HEK293 (cell line): ENCODE measurements at regions not wholly inside any gene's neighbourhood (a gene's known extent, or its start where the extent isn't known, plus 50 kb on each side); places are given as distances from the start of the nearest gene placed in this dataset.
A peak's percentile ranks its signal among the peaks of the same experiment; 100 is the strongest.

ENCODE experiments used
- BCL11B ChIP-seq: fragments of 450-650 bp; formaldehyde crosslinking; IDR thresholded peaks from 2 replicates; pipeline ENCODE4 v1.5.1; 2016; ENCODE audit warnings: low read depth, missing biosample characterization, missing genetic modification characterization
- GLI4 ChIP-seq: fragments of 450-650 bp; formaldehyde crosslinking; IDR thresholded peaks from 2 replicates; pipeline ENCODE4 v1.5.1; 2016; ENCODE audit warnings: missing biosample characterization, missing genetic modification characterization
- YY1 ChIP-seq: fragments of 450-650 bp; formaldehyde crosslinking; IDR thresholded peaks from 2 replicates; pipeline ENCODE4 v1.5.1; 2018; ENCODE audit warnings: missing biosample characterization, missing genetic modification characterization
- ZBTB20 ChIP-seq: fragments of 450-650 bp; formaldehyde crosslinking; IDR thresholded peaks from 2 replicates; pipeline ENCODE4 v1.5.1; 2016; ENCODE audit warnings: missing biosample characterization, missing genetic modification characterization
- ZBTB21 ChIP-seq: fragments of 450-650 bp; formaldehyde crosslinking; IDR thresholded peaks from 2 replicates; pipeline ENCODE4 v1.5.1; 2017; ENCODE audit warnings: missing biosample characterization, missing genetic modification characterization
- ZNF121 ChIP-seq: fragments of 450-650 bp; formaldehyde crosslinking; IDR thresholded peaks from 2 replicates; pipeline ENCODE4 v1.5.1; 2016; ENCODE audit warnings: missing biosample characterization, missing genetic modification characterization
- ZNF133 ChIP-seq: fragments of 450-650 bp; formaldehyde crosslinking; IDR thresholded peaks from 2 replicates; pipeline ENCODE4 v1.5.1; 2016; ENCODE audit warnings: missing biosample characterization, missing genetic modification characterization
- ZNF169 ChIP-seq: fragments of 450-650 bp; formaldehyde crosslinking; IDR thresholded peaks from 2 replicates; pipeline ENCODE4 v1.5.1; 2016; ENCODE audit warnings: missing biosample characterization, missing genetic modification characterization
- ZNF184 ChIP-seq: fragments of 450-650 bp; IDR thresholded peaks from 2 replicates; pipeline ENCODE4 v1.5.1; 2018; ENCODE audit warnings: missing biosample characterization, mild to moderate bottlenecking, missing genetic modification characterization
- ZNF19 ChIP-seq: fragments of 450-650 bp; formaldehyde crosslinking; IDR thresholded peaks from 2 replicates; pipeline ENCODE4; 2016; ENCODE audit warnings: missing biosample characterization, missing genetic modification characterization, low read depth
- ZNF202 ChIP-seq: fragments of 450-650 bp; formaldehyde crosslinking; IDR thresholded peaks from 2 replicates; pipeline ENCODE4 v1.5.1; 2016; ENCODE audit warnings: missing biosample characterization, missing genetic modification characterization, borderline replicate concordance
- ZNF324 ChIP-seq: fragments of 450-650 bp; formaldehyde crosslinking; IDR thresholded peaks from 2 replicates; pipeline ENCODE4 v1.5.1; 2016; ENCODE audit warnings: missing biosample characterization, missing genetic modification characterization
- ZNF335 ChIP-seq: fragments of 450-650 bp; formaldehyde crosslinking; conservative IDR thresholded peaks from 2 replicates; pipeline ENCODE4 v1.5.1; 2016; ENCODE audit warnings: missing biosample characterization, missing genetic modification characterization
- ZNF350 ChIP-seq: fragments of 450-650 bp; formaldehyde crosslinking; IDR thresholded peaks from 2 replicates; pipeline ENCODE4 v1.5.0; 2017; ENCODE audit warnings: missing biosample characterization, mild to moderate bottlenecking, missing genetic modification characterization
- ZNF37A ChIP-seq: fragments of 450-650 bp; IDR thresholded peaks from 2 replicates; pipeline ENCODE4 v1.5.1; 2018; ENCODE audit warnings: missing biosample characterization, missing genetic modification characterization
- ZNF510 ChIP-seq: fragments of 450-650 bp; formaldehyde crosslinking; IDR thresholded peaks from 2 replicates; pipeline ENCODE4 v1.5.1; 2018; ENCODE audit warnings: mild to moderate bottlenecking, missing genetic modification characterization, missing biosample characterization; ENCODE audit not compliant: insufficient replicate concordance
- ZNF521 ChIP-seq: fragments of 450-650 bp; formaldehyde crosslinking; IDR thresholded peaks from 2 replicates; pipeline ENCODE4 v1.5.1; 2017; ENCODE audit warnings: missing biosample characterization, mild to moderate bottlenecking, missing genetic modification characterization
- ZNF549 ChIP-seq: fragments of 450-650 bp; IDR thresholded peaks from 2 replicates; pipeline ENCODE4 v1.5.1; 2018; ENCODE audit warnings: missing biosample characterization, missing genetic modification characterization, mild to moderate bottlenecking, inconsistent platforms, moderate library complexity
- ZNF571 ChIP-seq: fragments of 450-650 bp; formaldehyde crosslinking; IDR thresholded peaks from 2 replicates; pipeline ENCODE4 v1.5.0; 2017; ENCODE audit warnings: missing biosample characterization, missing genetic modification characterization
- ZNF585B ChIP-seq: fragments of 450-650 bp; formaldehyde crosslinking; IDR thresholded peaks from 2 replicates; pipeline ENCODE4 v1.5.1; 2016; ENCODE audit warnings: missing biosample characterization, missing genetic modification characterization
- ZNF626 ChIP-seq: fragments of 450-650 bp; sonication (Bioruptor Pico); formaldehyde crosslinking; IDR thresholded peaks from 2 replicates; pipeline ENCODE4 v1.5.1; 2018; ENCODE audit warnings: missing biosample characterization, missing genetic modification characterization, inconsistent platforms
- ZNF664 ChIP-seq: fragments of 450-650 bp; formaldehyde crosslinking; IDR thresholded peaks from 2 replicates; pipeline ENCODE4 v1.5.1; 2016; ENCODE audit warnings: missing biosample characterization, missing genetic modification characterization
- ZNF747 ChIP-seq: fragments of 450-650 bp; formaldehyde crosslinking; IDR thresholded peaks from 2 replicates; pipeline ENCODE4 v1.5.1; 2016; ENCODE audit warnings: missing biosample characterization, missing genetic modification characterization
- ZNF777 ChIP-seq: fragments of 450-650 bp; formaldehyde crosslinking; IDR thresholded peaks from 2 replicates; pipeline ENCODE4 v1.5.1; 2017; ENCODE audit warnings: missing biosample characterization, missing genetic modification characterization, borderline replicate concordance
- ZNF837 ChIP-seq: fragments of 450-650 bp; formaldehyde crosslinking; IDR thresholded peaks from 2 replicates; pipeline ENCODE4 v1.5.1; 2016; ENCODE audit warnings: missing biosample characterization, missing genetic modification characterization
- ZSCAN16 ChIP-seq: fragments of 450-650 bp; formaldehyde crosslinking; IDR thresholded peaks from 2 replicates; pipeline ENCODE4 v1.5.1; 2016; ENCODE audit warnings: missing biosample characterization, missing genetic modification characterization
- ZSCAN30 ChIP-seq: fragments of 450-650 bp; IDR thresholded peaks from 2 replicates; pipeline ENCODE4 v1.5.1; 2018; ENCODE audit warnings: missing biosample characterization, mild to moderate bottlenecking, missing genetic modification characterization, moderate library complexity
- ZXDB ChIP-seq: fragments of 450-650 bp; formaldehyde crosslinking; IDR thresholded peaks from 2 replicates; pipeline ENCODE4 v1.5.1; 2016; ENCODE audit warnings: missing biosample characterization, missing genetic modification characterization
- TF ChIP-seq, protein P1 (sequence below): fragments of 450-650 bp; IDR thresholded peaks from 2 replicates; pipeline ENCODE4 v1.5.1; 2018; ENCODE audit warnings: missing biosample characterization, missing genetic modification characterization
- TF ChIP-seq, protein P2 (sequence below): fragments of 450-650 bp; formaldehyde crosslinking; IDR thresholded peaks from 2 replicates; pipeline ENCODE4 v1.5.1; 2016; ENCODE audit warnings: missing biosample characterization, missing genetic modification characterization
- TF ChIP-seq, protein P3 (sequence below): fragments of 450-650 bp; formaldehyde crosslinking; IDR thresholded peaks from 2 replicates; pipeline ENCODE4 v1.5.1; 2016; ENCODE audit warnings: missing biosample characterization, missing genetic modification characterization
- TF ChIP-seq, protein P4 (sequence below): sonication (generic); formaldehyde crosslinking; IDR thresholded peaks from 2 replicates; pipeline ENCODE4 v1.8.1; 2022; ENCODE audit warnings: mild to moderate bottlenecking, moderate library complexity, missing genetic modification reagents
- TF ChIP-seq, protein P5 (sequence below): fragments of 450-650 bp; formaldehyde crosslinking; IDR thresholded peaks from 2 replicates; pipeline ENCODE4 v1.5.1; 2016; ENCODE audit warnings: missing biosample characterization, missing genetic modification characterization

DNA sequence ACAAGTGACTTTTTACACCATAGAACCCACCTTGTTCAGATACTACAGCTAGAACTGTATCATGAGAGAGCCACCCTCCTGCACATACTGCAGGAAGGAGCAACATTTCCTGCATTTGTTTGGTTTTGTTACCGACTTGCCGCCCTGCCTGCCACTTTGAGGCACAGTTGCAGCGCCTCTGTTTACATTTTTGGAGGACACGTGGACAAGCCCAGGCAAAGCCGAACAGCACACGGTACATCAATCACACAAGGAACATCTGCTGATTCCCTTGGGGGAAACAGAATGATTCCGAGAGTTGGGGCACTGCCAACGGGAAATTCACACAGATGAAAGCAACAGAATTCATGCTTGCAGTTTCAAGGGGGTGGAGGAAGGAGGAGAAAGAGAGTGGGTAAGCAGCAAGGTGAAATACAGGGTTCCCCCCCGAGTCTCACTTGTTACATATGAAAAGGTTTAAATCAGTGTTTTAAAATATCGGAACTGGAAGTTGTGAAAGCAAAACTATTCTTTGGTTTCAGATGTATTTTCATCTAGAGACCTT lies 110.7 kb downstream of the BTG1 start (continued):
- no peak for TF ChIP-seq GLI4 (tag by site-specific recombination)
- TF ChIP-seq ZNF664 (tag by site-specific recombination): no peak
- TF ChIP-seq, protein P1, sequence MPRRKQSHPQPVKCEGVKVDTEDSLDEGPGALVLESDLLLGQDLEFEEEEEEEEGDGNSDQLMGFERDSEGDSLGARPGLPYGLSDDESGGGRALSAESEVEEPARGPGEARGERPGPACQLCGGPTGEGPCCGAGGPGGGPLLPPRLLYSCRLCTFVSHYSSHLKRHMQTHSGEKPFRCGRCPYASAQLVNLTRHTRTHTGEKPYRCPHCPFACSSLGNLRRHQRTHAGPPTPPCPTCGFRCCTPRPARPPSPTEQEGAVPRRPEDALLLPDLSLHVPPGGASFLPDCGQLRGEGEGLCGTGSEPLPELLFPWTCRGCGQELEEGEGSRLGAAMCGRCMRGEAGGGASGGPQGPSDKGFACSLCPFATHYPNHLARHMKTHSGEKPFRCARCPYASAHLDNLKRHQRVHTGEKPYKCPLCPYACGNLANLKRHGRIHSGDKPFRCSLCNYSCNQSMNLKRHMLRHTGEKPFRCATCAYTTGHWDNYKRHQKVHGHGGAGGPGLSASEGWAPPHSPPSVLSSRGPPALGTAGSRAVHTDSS (tag by site-specific recombination): no peak
- TF ChIP-seq, protein P2, sequence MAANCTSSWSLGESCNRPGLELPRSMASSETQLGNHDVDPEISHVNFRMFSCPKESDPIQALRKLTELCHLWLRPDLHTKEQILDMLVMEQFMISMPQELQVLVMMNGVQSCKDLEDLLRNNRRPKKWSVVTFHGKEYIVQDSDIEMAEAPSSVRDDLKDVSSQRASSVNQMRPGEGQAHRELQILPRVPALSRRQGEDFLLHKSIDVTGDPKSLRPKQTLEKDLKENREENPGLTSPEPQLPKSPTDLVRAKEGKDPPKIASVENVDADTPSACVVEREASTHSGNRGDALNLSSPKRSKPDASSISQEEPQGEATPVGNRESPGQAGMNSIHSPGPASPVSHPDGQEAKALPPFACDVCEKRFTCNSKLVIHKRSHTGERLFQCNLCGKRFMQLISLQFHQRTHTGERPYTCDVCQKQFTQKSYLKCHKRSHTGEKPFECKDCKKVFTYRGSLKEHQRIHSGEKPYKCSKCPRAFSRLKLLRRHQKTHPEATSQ (tag by site-specific recombination): no peak
- TF ChIP-seq ZNF121 (tag by site-specific recombination): no peak
- TF ChIP-seq ZNF202 (tag by site-specific recombination): no peak
- TF ChIP-seq BCL11B (tag by site-specific recombination): no peak
- no peak for TF ChIP-seq YY1 (tag by site-specific recombination)
- no peak for TF ChIP-seq ZNF133 (tag by site-specific recombination)
- TF ChIP-seq ZNF626 (tag by site-specific recombination): no peak
- TF ChIP-seq ZNF19 (tag by site-specific recombination): no peak
- TF ChIP-seq ZNF837: no peak
- TF ChIP-seq ZNF324 (tag by site-specific recombination): 0 out of 2 replicates have a peak, but pooled peaks have one; percentile 37
- no peak for TF ChIP-seq ZNF37A
- no peak; the same call in 1 of the 2 replicates for TF ChIP-seq ZNF335
- TF ChIP-seq ZNF169 (tag by site-specific recombination): no peak
- peak; percentile 59 for TF ChIP-seq ZXDB (tag by site-specific recombination)
- no peak for TF ChIP-seq ZNF350 (tag by site-specific recombination)
- TF ChIP-seq, protein P3, sequence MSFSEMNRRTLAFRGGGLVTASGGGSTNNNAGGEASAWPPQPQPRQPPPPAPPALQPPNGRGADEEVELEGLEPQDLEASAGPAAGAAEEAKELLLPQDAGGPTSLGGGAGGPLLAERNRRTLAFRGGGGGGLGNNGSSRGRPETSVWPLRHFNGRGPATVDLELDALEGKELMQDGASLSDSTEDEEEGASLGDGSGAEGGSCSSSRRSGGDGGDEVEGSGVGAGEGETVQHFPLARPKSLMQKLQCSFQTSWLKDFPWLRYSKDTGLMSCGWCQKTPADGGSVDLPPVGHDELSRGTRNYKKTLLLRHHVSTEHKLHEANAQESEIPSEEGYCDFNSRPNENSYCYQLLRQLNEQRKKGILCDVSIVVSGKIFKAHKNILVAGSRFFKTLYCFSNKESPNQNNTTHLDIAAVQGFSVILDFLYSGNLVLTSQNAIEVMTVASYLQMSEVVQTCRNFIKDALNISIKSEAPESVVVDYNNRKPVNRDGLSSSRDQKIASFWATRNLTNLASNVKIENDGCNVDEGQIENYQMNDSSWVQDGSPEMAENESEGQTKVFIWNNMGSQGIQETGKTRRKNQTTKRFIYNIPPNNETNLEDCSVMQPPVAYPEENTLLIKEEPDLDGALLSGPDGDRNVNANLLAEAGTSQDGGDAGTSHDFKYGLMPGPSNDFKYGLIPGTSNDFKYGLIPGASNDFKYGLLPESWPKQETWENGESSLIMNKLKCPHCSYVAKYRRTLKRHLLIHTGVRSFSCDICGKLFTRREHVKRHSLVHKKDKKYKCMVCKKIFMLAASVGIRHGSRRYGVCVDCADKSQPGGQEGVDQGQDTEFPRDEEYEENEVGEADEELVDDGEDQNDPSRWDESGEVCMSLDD (tag by site-specific recombination): no peak
- peak; percentile 42; the same call in 1 of the 2 replicates for TF ChIP-seq ZBTB21
- TF ChIP-seq ZNF777 (tag by site-specific recombination): no peak
- peak; percentile 68 for TF ChIP-seq ZBTB20 (tag by site-specific recombination)
- no peak for TF ChIP-seq ZSCAN30
- TF ChIP-seq, protein P4, sequence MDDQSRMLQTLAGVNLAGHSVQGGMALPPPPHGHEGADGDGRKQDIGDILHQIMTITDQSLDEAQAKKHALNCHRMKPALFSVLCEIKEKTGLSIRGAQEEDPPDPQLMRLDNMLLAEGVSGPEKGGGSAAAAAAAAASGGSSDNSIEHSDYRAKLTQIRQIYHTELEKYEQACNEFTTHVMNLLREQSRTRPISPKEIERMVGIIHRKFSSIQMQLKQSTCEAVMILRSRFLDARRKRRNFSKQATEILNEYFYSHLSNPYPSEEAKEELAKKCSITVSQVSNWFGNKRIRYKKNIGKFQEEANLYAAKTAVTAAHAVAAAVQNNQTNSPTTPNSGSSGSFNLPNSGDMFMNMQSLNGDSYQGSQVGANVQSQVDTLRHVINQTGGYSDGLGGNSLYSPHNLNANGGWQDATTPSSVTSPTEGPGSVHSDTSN (CRISPR knock-in tag): no peak
- no peak for TF ChIP-seq ZNF521 (tag by site-specific recombination)
- no peak for TF ChIP-seq ZNF184 (tag by site-specific recombination)
- TF ChIP-seq ZNF549: no peak
- no peak for TF ChIP-seq ZNF510 (tag by site-specific recombination)
- TF ChIP-seq ZNF747 (tag by site-specific recombination): no peak
- TF ChIP-seq, protein P5, sequence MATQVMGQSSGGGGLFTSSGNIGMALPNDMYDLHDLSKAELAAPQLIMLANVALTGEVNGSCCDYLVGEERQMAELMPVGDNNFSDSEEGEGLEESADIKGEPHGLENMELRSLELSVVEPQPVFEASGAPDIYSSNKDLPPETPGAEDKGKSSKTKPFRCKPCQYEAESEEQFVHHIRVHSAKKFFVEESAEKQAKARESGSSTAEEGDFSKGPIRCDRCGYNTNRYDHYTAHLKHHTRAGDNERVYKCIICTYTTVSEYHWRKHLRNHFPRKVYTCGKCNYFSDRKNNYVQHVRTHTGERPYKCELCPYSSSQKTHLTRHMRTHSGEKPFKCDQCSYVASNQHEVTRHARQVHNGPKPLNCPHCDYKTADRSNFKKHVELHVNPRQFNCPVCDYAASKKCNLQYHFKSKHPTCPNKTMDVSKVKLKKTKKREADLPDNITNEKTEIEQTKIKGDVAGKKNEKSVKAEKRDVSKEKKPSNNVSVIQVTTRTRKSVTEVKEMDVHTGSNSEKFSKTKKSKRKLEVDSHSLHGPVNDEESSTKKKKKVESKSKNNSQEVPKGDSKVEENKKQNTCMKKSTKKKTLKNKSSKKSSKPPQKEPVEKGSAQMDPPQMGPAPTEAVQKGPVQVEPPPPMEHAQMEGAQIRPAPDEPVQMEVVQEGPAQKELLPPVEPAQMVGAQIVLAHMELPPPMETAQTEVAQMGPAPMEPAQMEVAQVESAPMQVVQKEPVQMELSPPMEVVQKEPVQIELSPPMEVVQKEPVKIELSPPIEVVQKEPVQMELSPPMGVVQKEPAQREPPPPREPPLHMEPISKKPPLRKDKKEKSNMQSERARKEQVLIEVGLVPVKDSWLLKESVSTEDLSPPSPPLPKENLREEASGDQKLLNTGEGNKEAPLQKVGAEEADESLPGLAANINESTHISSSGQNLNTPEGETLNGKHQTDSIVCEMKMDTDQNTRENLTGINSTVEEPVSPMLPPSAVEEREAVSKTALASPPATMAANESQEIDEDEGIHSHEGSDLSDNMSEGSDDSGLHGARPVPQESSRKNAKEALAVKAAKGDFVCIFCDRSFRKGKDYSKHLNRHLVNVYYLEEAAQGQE: no peak
- no peak for TF ChIP-seq ZNF571 (tag by site-specific recombination)
- TF ChIP-seq ZSCAN16 (tag by site-specific recombination): no peak
- TF ChIP-seq ZNF585B (tag by site-specific recombination): no peak
